ENCODE measurements at regions not wholly inside any gene's neighbourhood (a gene's known extent, or its start where the extent isn't known, plus 50 kb on each side); places are given as distances from the start of the nearest gene placed in this dataset.

GRCh38 chr17:15133826-15134225 is 131.3 kb downstream of the PMP22 start:
- no peak for TF ChIP-seq CTCF (IDR thresholded peaks at IDR 0.05; ENCODE audit: insufficient read depth, low read length, poor library complexity, severe bottlenecking)
- H3K4me3 ChIP-seq (replicated peaks; ENCODE audit: low read depth, low read length) = no peak overlapping the region
- no peak for DNase-seq (ENCODE audit: extremely low read depth, insufficient read length)
- no peaks in the 10 kb centered on the region for H3K27me3 ChIP-seq (replicated peaks; ENCODE audit: control insufficient read depth, insufficient read depth, low read length)
- H3K36me3 ChIP-seq (ENCODE audit: control insufficient read depth, insufficient read depth, low read length) = no peaks in the 10 kb centered on the region

- Histone ChIP-seq H3K4me3 (replicated peaks; ENCODE audit: low read depth, low read length) (no peak overlapping the region), H3K36me3 (ENCODE audit: control insufficient read depth, insufficient read depth, low read length) (no peaks in the 10 kb centered on the region), H3K27me3 (replicated peaks; ENCODE audit: control insufficient read depth, insufficient read depth, low read length) (no peaks in the 10 kb centered on the region)
- no peak for DNase-seq (ENCODE audit: extremely low read depth, insufficient read length)
- TF ChIP-seq CTCF (IDR thresholded peaks at IDR 0.05; ENCODE audit: insufficient read depth, low read length, poor library complexity, severe bottlenecking) = no peak
Measured at GRCh38 chr17:15133143-15133542, 132.0 kb downstream of the PMP22 start.

- DNase-seq (ENCODE audit: extremely low read depth, insufficient read length) = no peak
- H3K4me3 ChIP-seq (replicated peaks; ENCODE audit: low read depth, low read length) = no peak overlapping the region
- no peaks in the 10 kb centered on the region for H3K36me3 ChIP-seq (ENCODE audit: control insufficient read depth, insufficient read depth, low read length)
- H3K27me3 ChIP-seq (replicated peaks; ENCODE audit: control insufficient read depth, insufficient read depth, low read length) = no peaks in the 10 kb centered on the region
- TF ChIP-seq CTCF (IDR thresholded peaks at IDR 0.05; ENCODE audit: insufficient read depth, low read length, poor library complexity, severe bottlenecking) = no peak
Measured at GRCh38 chr17:15130426-15130825, 134.7 kb downstream of the PMP22 start.

- DNase-seq (ENCODE audit: extremely low read depth, insufficient read length) = no peak
- no peak overlapping the region for H3K4me3 ChIP-seq (replicated peaks; ENCODE audit: low read depth, low read length)
- TF ChIP-seq CTCF (IDR thresholded peaks at IDR 0.05; ENCODE audit: insufficient read depth, low read length, poor library complexity, severe bottlenecking) = no peak
- no peaks in the 10 kb centered on the region for H3K36me3 ChIP-seq (ENCODE audit: control insufficient read depth, insufficient read depth, low read length)
- H3K27me3 ChIP-seq (replicated peaks; ENCODE audit: control insufficient read depth, insufficient read depth, low read length) = no peaks in the 10 kb centered on the region
Measured at GRCh38 chr17:15129986-15130385, 135.1 kb downstream of the PMP22 start.

GRCh38 chr17:15124746-15125145 is 140.4 kb downstream of the PMP22 start:
- Histone ChIP-seq H3K4me3 (replicated peaks; ENCODE audit: low read depth, low read length) (no peak overlapping the region), H3K36me3 (ENCODE audit: control insufficient read depth, insufficient read depth, low read length) (no peaks in the 10 kb centered on the region), H3K27me3 (replicated peaks; ENCODE audit: control insufficient read depth, insufficient read depth, low read length) (no peaks in the 10 kb centered on the region)
- TF ChIP-seq CTCF (IDR thresholded peaks at IDR 0.05; ENCODE audit: insufficient read depth, low read length, poor library complexity, severe bottlenecking) = no peak
- DNase-seq (ENCODE audit: extremely low read depth, insufficient read length) = no peak

GRCh38 chr17:15124264-15124595 is 140.9 kb downstream of the PMP22 start:
- TF ChIP-seq CTCF (IDR thresholded peaks at IDR 0.05; ENCODE audit: insufficient read depth, low read length, poor library complexity, severe bottlenecking) = no peak
- DNase-seq (ENCODE audit: extremely low read depth, insufficient read length) = no peak
- Histone ChIP-seq H3K27me3 (replicated peaks; ENCODE audit: control insufficient read depth, insufficient read depth, low read length) (no peaks in the 10 kb centered on the region), H3K4me3 (replicated peaks; ENCODE audit: low read depth, low read length) (no peak overlapping the region), H3K36me3 (ENCODE audit: control insufficient read depth, insufficient read depth, low read length) (no peaks in the 10 kb centered on the region)
